Neural progenitor cell (in vitro differentiated cells): ENCODE measurements at regions not wholly inside any gene's neighbourhood (a gene's known extent, or its start where the extent isn't known, plus 50 kb on each side); places are given as distances from the start of the nearest gene placed in this dataset.

Source experiments
- DNase-seq: peaks from one replicate; pipeline ENCODE4 v3.0.0-alpha.2; 2016; ENCODE audit warnings: low spot score
- H2AFZ ChIP-seq: fragments of 200-600 bp; sonication (generic); replicated peaks from 2 replicates; pipeline ENCODE4 v1.6.1; 2016; ENCODE audit warnings: antibody characterized with exemption
- H3F3A ChIP-seq: fragments of 200-600 bp; sonication (generic); 2 replicates; pipeline ENCODE4 v1.6.1; 2016; ENCODE audit warnings: antibody characterized with exemption, low read depth
- H3K27ac ChIP-seq: fragments of 200-600 bp; sonication (generic); 2 replicates; pipeline ENCODE4 v1.5.1; 2016; ENCODE audit warnings: mild to moderate bottlenecking
- H3K27me3 ChIP-seq: fragments of 200-600 bp; sonication (generic); 2 replicates; pipeline ENCODE4 v1.6.1; 2016; ENCODE audit warnings: mild to moderate bottlenecking, moderate library complexity
- H3K36me3 ChIP-seq: fragments of 200-600 bp; sonication (generic); 2 replicates; pipeline ENCODE4 v1.5.1; 2016
- H3K4me1 ChIP-seq: fragments of 200-600 bp; sonication (generic); 2 replicates; pipeline ENCODE4 v1.6.1; 2016; ENCODE audit warnings: mixed run types
- H3K4me2 ChIP-seq: fragments of 200-600 bp; sonication (generic); 2 replicates; pipeline ENCODE4 v1.6.1; 2016
- H3K4me3 ChIP-seq: fragments of 200-600 bp; sonication (generic); 2 replicates; pipeline ENCODE4 v1.5.1; 2016
- H3K79me2 ChIP-seq: fragments of 200-600 bp; sonication (generic); 2 replicates; pipeline ENCODE4 v1.6.1; 2016; ENCODE audit warnings: low read depth
- H3K9ac ChIP-seq: fragments of 200-600 bp; sonication (generic); 2 replicates; pipeline ENCODE4 v1.6.1; 2016
- H3K9me3 ChIP-seq: fragments of 200-600 bp; sonication (generic); 2 replicates; pipeline ENCODE4 v1.5.1; 2016; ENCODE audit warnings: low read depth
- H4K20me1 ChIP-seq: fragments of 200-600 bp; sonication (generic); 2 replicates; pipeline ENCODE4 v1.6.1; 2016; ENCODE audit warnings: low read depth
- H3K27ac Mint-ChIP-seq: 3 replicates; pipeline ENCODE4 v1.8.0; 2021; ENCODE audit warnings: mixed read lengths
- H3K27me3 Mint-ChIP-seq: 2 replicates; pipeline ENCODE4 v1.8.0; 2022; ENCODE audit warnings: low read depth, mild to moderate bottlenecking, inconsistent platforms, moderate library complexity, mixed read lengths; ENCODE audit not compliant: insufficient read depth
- H3K36me3 Mint-ChIP-seq: 3 replicates; pipeline ENCODE4 v1.8.0; 2021; ENCODE audit warnings: mixed read lengths
- H3K4me1 Mint-ChIP-seq: 3 replicates; pipeline ENCODE4 v1.8.0; 2021; ENCODE audit warnings: mixed read lengths
- H3K4me3 Mint-ChIP-seq: 3 replicates; pipeline ENCODE4 v1.8.0; 2021; ENCODE audit warnings: mild to moderate bottlenecking, moderate library complexity, mixed read lengths
- H3K9me3 Mint-ChIP-seq: 3 replicates; pipeline ENCODE4 v1.8.0; 2020; ENCODE audit warnings: mixed read lengths
- EZH2 ChIP-seq: fragments of 200-600 bp; sonication (generic); IDR thresholded peaks from 2 replicates; pipeline ENCODE4 v1.6.1; 2017; ENCODE audit warnings: antibody characterized with exemption, mild to moderate bottlenecking, moderate library complexity
- EZH2phosphoT487 ChIP-seq: fragments of 200-600 bp; sonication (generic); IDR thresholded peaks from 2 replicates; pipeline ENCODE4 v1.6.1; 2017; ENCODE audit warnings: antibody characterized with exemption
- TF ChIP-seq, protein P1 (sequence below): fragments of 200-600 bp; sonication (generic); IDR thresholded peaks from 2 replicates; pipeline ENCODE4 v1.5.1; 2017; ENCODE audit warnings: antibody characterized with exemption, mild to moderate bottlenecking

GRCh38 chr3:148077965-148078364, 619.7 kb upstream of the AGTR1 start:
- Mint-ChIP-seq H3K9me3 (no peaks in the 10 kb centered on the region), H3K4me3 (peak overlapping the region; percentile 81), H3K36me3 (peaks cover 4% of the 10 kb centered on the region)

DNA sequence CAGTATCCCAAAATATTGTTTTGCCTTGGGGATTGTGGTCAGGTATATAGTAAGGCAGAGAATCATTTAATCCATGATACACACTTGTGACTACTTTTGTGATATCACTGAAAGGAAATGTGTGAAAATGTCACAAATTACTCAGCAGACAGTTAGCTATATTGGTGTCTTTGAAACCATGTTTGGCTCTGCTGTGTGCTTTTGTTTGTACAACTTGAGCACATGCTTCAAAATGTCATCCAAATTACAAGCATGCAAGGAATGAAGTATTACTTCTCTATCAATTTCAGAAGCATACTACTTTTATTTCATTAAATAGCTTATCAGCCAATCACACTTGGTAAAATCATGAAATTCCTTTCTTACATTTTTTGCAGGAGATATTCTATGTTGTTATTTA, 619.0 kb upstream of the AGTR1 start:
- H4K20me1 ChIP-seq = no peaks in the 10 kb centered on the region
- H3K9me3 ChIP-seq = no peaks in the 10 kb centered on the region
- peak overlapping the region; percentile 91 for H3K27ac Mint-ChIP-seq
- peak overlapping the region; percentile 81 for H3K4me3 Mint-ChIP-seq
- H3K9me3 Mint-ChIP-seq = no peaks in the 10 kb centered on the region
- H3K4me3 ChIP-seq = no peak overlapping the region
- H3K4me1 ChIP-seq = peaks cover 16% of the 10 kb centered on the region
- no peaks in the 10 kb centered on the region for H3K79me2 ChIP-seq
- peaks cover 87% of the 10 kb centered on the region for H3K4me1 Mint-ChIP-seq
- TF ChIP-seq EZH2phosphoT487 (no peak), EZH2 (no peak)
- TF ChIP-seq, protein P1, sequence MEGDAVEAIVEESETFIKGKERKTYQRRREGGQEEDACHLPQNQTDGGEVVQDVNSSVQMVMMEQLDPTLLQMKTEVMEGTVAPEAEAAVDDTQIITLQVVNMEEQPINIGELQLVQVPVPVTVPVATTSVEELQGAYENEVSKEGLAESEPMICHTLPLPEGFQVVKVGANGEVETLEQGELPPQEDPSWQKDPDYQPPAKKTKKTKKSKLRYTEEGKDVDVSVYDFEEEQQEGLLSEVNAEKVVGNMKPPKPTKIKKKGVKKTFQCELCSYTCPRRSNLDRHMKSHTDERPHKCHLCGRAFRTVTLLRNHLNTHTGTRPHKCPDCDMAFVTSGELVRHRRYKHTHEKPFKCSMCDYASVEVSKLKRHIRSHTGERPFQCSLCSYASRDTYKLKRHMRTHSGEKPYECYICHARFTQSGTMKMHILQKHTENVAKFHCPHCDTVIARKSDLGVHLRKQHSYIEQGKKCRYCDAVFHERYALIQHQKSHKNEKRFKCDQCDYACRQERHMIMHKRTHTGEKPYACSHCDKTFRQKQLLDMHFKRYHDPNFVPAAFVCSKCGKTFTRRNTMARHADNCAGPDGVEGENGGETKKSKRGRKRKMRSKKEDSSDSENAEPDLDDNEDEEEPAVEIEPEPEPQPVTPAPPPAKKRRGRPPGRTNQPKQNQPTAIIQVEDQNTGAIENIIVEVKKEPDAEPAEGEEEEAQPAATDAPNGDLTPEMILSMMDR = no peak
- peaks cover 3% of the 10 kb centered on the region for H3K36me3 Mint-ChIP-seq
- no peaks in the 10 kb centered on the region for H3K27me3 ChIP-seq
- H3K27ac ChIP-seq = no peak overlapping the region
- DNase-seq = no peak
- H3K27me3 Mint-ChIP-seq = no peaks in the 10 kb centered on the region
- no peaks in the 10 kb centered on the region for H3K36me3 ChIP-seq
- H3F3A ChIP-seq = peaks cover 17% of the 10 kb centered on the region
- no peak overlapping the region for H3K9ac ChIP-seq
- H3K4me2 ChIP-seq = no peak overlapping the region
- no peak overlapping the region for H2AFZ ChIP-seq

More at GRCh38 chr3:148077965-148078364, 619.7 kb upstream of the AGTR1 start:
- peaks cover 12% of the 10 kb centered on the region for H3K4me1 ChIP-seq
- H3K27ac Mint-ChIP-seq = peak overlapping the region; percentile 88
- no peak overlapping the region for H3K27ac ChIP-seq
- no peaks in the 10 kb centered on the region for H3K27me3 ChIP-seq
- no peak overlapping the region for H3K4me2 ChIP-seq
- no peaks in the 10 kb centered on the region for H3K9me3 ChIP-seq
- no peak overlapping the region for H3K4me3 ChIP-seq
- H3K36me3 ChIP-seq = no peaks in the 10 kb centered on the region
- H3K79me2 ChIP-seq = no peaks in the 10 kb centered on the region
- H3K9ac ChIP-seq = no peak overlapping the region
- H3K27me3 Mint-ChIP-seq = no peaks in the 10 kb centered on the region
- peaks cover 85% of the 10 kb centered on the region for H3K4me1 Mint-ChIP-seq
- peaks cover 13% of the 10 kb centered on the region for H3F3A ChIP-seq
- no peak for TF ChIP-seq EZH2phosphoT487
- TF ChIP-seq, protein P1 = no peak
- no peak for TF ChIP-seq EZH2
- no peak overlapping the region for H2AFZ ChIP-seq
- H4K20me1 ChIP-seq = no peaks in the 10 kb centered on the region
- DNase-seq = no peak

DNA sequence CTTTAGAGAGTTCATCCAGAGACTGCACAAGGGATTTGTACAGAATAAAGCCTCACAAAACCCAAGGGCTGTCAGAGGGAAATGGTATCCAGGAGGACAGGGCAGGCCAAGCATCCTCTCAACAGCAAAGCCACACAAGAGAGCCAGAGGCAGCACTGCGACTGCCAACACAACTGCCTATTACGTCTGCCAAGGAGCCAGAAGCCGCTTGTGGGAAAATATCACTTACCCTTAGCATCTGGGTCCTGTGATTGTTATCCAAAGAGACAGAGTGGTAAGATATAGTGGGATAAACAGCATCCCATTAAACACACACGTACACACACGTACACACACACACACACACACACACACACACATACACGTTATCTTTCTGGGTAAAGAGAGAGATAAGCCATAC, 618.3 kb upstream of the AGTR1 start:
- H3K36me3 Mint-ChIP-seq = no peaks in the 10 kb centered on the region
- H3K27me3 ChIP-seq = no peaks in the 10 kb centered on the region
- H3K4me1 ChIP-seq = peaks cover 18% of the 10 kb centered on the region
- H3F3A ChIP-seq = peaks cover 18% of the 10 kb centered on the region
- H3K36me3 ChIP-seq = no peaks in the 10 kb centered on the region
- TF ChIP-seq EZH2phosphoT487 = no peak
- no peak for TF ChIP-seq EZH2
- TF ChIP-seq, protein P1 = no peak
- H3K9ac ChIP-seq = no peak overlapping the region
- no peak overlapping the region for H3K27ac ChIP-seq
- H3K4me2 ChIP-seq = no peak overlapping the region
- H3K27ac Mint-ChIP-seq = peak overlapping the region; percentile 87
- no peaks in the 10 kb centered on the region for H3K9me3 ChIP-seq
- no peaks in the 10 kb centered on the region for H4K20me1 ChIP-seq
- peaks cover 87% of the 10 kb centered on the region for H3K4me1 Mint-ChIP-seq
- no peak overlapping the region for H2AFZ ChIP-seq
- peak; percentile 25 for DNase-seq
- H3K27me3 Mint-ChIP-seq = no peaks in the 10 kb centered on the region
- H3K9me3 Mint-ChIP-seq = no peaks in the 10 kb centered on the region
- no peaks in the 10 kb centered on the region for H3K79me2 ChIP-seq
- peak overlapping the region; percentile 81 for H3K4me3 Mint-ChIP-seq
- H3K4me3 ChIP-seq = no peak overlapping the region
